CD14-positive monocyte (primary cell): ENCODE measurements at regions not wholly inside any gene's neighbourhood (a gene's known extent, or its start where the extent isn't known, plus 50 kb on each side); places are given as distances from the start of the nearest gene placed in this dataset.

Experiments used
- DNase-seq, 3 donors: peaks; one replicate each; pipeline ENCODE4 v3.0.0-alpha.2; 2011 to 2022
- H2AFZ ChIP-seq: 2 replicates; pipeline ENCODE4 v1.6.0; 2012; ENCODE audit warnings: mild to moderate bottlenecking, low read depth, low read length, inconsistent platforms; ENCODE audit not compliant: insufficient read depth, poor library complexity, severe bottlenecking
- H3K27ac ChIP-seq, 2 donors: 1 replicate in 1 of 2; 2 replicates in 1 of 2; pipeline ENCODE4 v1.5.1; 2012 to 2013; ENCODE audit warnings: low read length in 2 of 2, control low read depth in 1 of 2, inconsistent platforms in 1 of 2, low read depth in 1 of 2, mild to moderate bottlenecking in 1 of 2
- H3K27me3 ChIP-seq, 2 donors: one replicate each; pipeline versions ENCODE4 v1.6.0 to v1.6.1; 2011 to 2013; ENCODE audit warnings: low read length in 2 of 2; ENCODE audit not compliant: control insufficient read depth in 2 of 2, insufficient read depth in 2 of 2
- H3K36me3 ChIP-seq, 2 donors: replicated peaks in 1 of 2; 1 replicate in 1 of 2; 2 replicates in 1 of 2; pipeline versions ENCODE4 v1.5.1 to v1.6.1; 2012 to 2013; ENCODE audit warnings: low read length in 2 of 2, control low read depth in 1 of 2, inconsistent platforms in 1 of 2, mild to moderate bottlenecking in 1 of 2; ENCODE audit not compliant: insufficient read depth in 2 of 2, control insufficient read depth in 1 of 2
- H3K4me1 ChIP-seq, 2 donors: 1 replicate in 1 of 2; 2 replicates in 1 of 2; pipeline versions ENCODE4 v1.5.1 to v1.6.1; 2012 to 2013; ENCODE audit warnings: low read length in 2 of 2, control low read depth in 1 of 2, inconsistent platforms in 1 of 2, mild to moderate bottlenecking in 1 of 2, moderate library complexity in 1 of 2; ENCODE audit not compliant: insufficient read depth in 2 of 2, control insufficient read depth in 1 of 2
- H3K4me2 ChIP-seq: replicated peaks from 2 replicates; pipeline ENCODE3; 2012; ENCODE audit warnings: low read length, moderate library complexity, mild to moderate bottlenecking; ENCODE audit not compliant: poor library complexity, severe bottlenecking; ENCODE audit errors: extremely low read depth
- H3K4me3 ChIP-seq, 3 experiments: fragments of 200-600 bp in 1 of 3; sonication (generic) in 1 of 3; replicated peaks in 1 of 3; 1 replicate in 2 of 3; 2 replicates in 1 of 3; pipeline ENCODE4 v1.5.1; 2011 to 2013; ENCODE audit warnings: low read length in 3 of 3, mild to moderate bottlenecking in 3 of 3, control low read depth in 2 of 3, low read depth in 2 of 3, inconsistent platforms in 1 of 3, moderate library complexity in 1 of 3
- H3K79me2 ChIP-seq: 2 replicates; pipeline ENCODE4 v1.6.0; 2012; ENCODE audit warnings: mild to moderate bottlenecking, control low read depth, inconsistent platforms, low read length, moderate library complexity; ENCODE audit not compliant: insufficient read depth
- H3K9ac ChIP-seq: 2 replicates; pipeline ENCODE4 v1.6.0; 2017; ENCODE audit warnings: low read length, mild to moderate bottlenecking; ENCODE audit not compliant: insufficient read depth, poor library complexity, severe bottlenecking
- H3K9me3 ChIP-seq, 2 donors: replicated peaks in 1 of 2; 1 replicate in 1 of 2; 2 replicates in 1 of 2; pipeline versions ENCODE4 v1.5.1 to v1.6.1; 2012 to 2013; ENCODE audit warnings: low read length in 2 of 2, control low read depth in 1 of 2; ENCODE audit not compliant: control insufficient read depth in 1 of 2, insufficient read depth in 1 of 2
- H4K20me1 ChIP-seq: 2 replicates; pipeline ENCODE4 v1.6.0; 2012; ENCODE audit warnings: mild to moderate bottlenecking, low read length, control low read depth, moderate library complexity; ENCODE audit not compliant: insufficient read depth
- H3K27ac Mint-ChIP-seq, 7 donors: one replicate each; pipeline ENCODE4 v1.8.0; 2020; ENCODE audit warnings: mild to moderate bottlenecking in 7 of 7, mixed read lengths in 7 of 7, moderate library complexity in 6 of 7, inconsistent platforms in 2 of 7
- H3K27me3 Mint-ChIP-seq, 3 donors: one replicate each; pipeline ENCODE4 v1.8.0; 2021 to 2022; ENCODE audit warnings: low read depth in 3 of 3, mild to moderate bottlenecking in 3 of 3, mixed read lengths in 3 of 3, moderate library complexity in 3 of 3, inconsistent platforms in 1 of 3
- H3K36me3 Mint-ChIP-seq, 2 donors: one replicate each; pipeline ENCODE4 v1.8.0; 2020; ENCODE audit warnings: mixed read lengths in 2 of 2, inconsistent platforms in 1 of 2, mild to moderate bottlenecking in 1 of 2
- H3K4me1 Mint-ChIP-seq: one replicate; pipeline ENCODE4 v1.8.0; 2020; ENCODE audit warnings: mild to moderate bottlenecking, mixed read lengths
- H3K4me3 Mint-ChIP-seq, 2 donors: one replicate each; pipeline ENCODE4 v1.8.0; 2020; ENCODE audit warnings: mild to moderate bottlenecking in 2 of 2, mixed read lengths in 2 of 2, moderate library complexity in 1 of 2
- H3K9me3 Mint-ChIP-seq, 7 donors: one replicate each; pipeline ENCODE4 v1.8.0; 2020 to 2022; ENCODE audit warnings: mixed read lengths in 7 of 7, mild to moderate bottlenecking in 6 of 7, moderate library complexity in 6 of 7, inconsistent platforms in 2 of 7
- CTCF ChIP-seq: fragments of 200-600 bp; IDR thresholded peaks from one replicate; pipeline ENCODE4 v1.8.0; 2022; ENCODE audit warnings: antibody characterized with exemption, mild to moderate bottlenecking
- WGBS: methylation state at CpG from one replicate; pipeline ENCODE4 v1.1.5; 2013; ENCODE audit warnings: missing lambda C conversion rate; ENCODE audit not compliant: insufficient coverage; 5-methylcytosine and 5-hydroxymethylcytosine counted together
- intact Hi-C, 2 donors: fragments of 100-400 bp; cut with micrococcal nuclease; formaldehyde crosslinking; loops; one replicate each; pipeline versions ENCODE4 v1.15.0 to v1.15.1; 2023

- no peaks in the 10 kb centered on the region for H3K79me2 ChIP-seq
- H3K27me3 ChIP-seq, result no peaks in the 10 kb centered on the region
- Mint-ChIP-seq H3K4me3 (no peak overlapping the region), H3K27me3 (peaks cover 2 to 6% (median 5%) of the 10 kb centered on the region in 3 donors), H3K4me1 (no peaks in the 10 kb centered on the region), H3K36me3 (no peaks in the 10 kb centered on the region), H3K9me3 (no peaks in the 10 kb centered on the region), H3K27ac (no peak overlapping the region)
- H4K20me1 ChIP-seq, result no peaks in the 10 kb centered on the region
- no peaks in the 10 kb centered on the region for H3K4me1 ChIP-seq
- WGBS, result 48% methylated on average over 2 of the region's 4 CpGs
- intact Hi-C loops, result no loop called here
- no peaks in the 10 kb centered on the region for H3K9me3 ChIP-seq
- no peak for TF ChIP-seq CTCF
- H3K36me3 ChIP-seq, result no peaks in the 10 kb centered on the region
- no peak for DNase-seq
- no peak overlapping the region for H2AFZ ChIP-seq
- no peak overlapping the region for H3K27ac ChIP-seq
- H3K9ac ChIP-seq, result no peak overlapping the region
- H3K4me3 ChIP-seq, result no peak overlapping the region
- no peak overlapping the region for H3K4me2 ChIP-seq
These were observed 154.8 kb downstream of the PTCSC3 start for GRCh38 chr14:36021591-36022320.

- no peak for DNase-seq
- 83% methylated on average over 1 of the region's 2 CpGs for WGBS
- peaks cover 2 to 5% (median 5%) of the 10 kb centered on the region in 3 donors for H3K27me3 Mint-ChIP-seq
- Histone ChIP-seq H3K4me3 (no peak overlapping the region), H3K4me2 (no peak overlapping the region), H3K27ac (no peak overlapping the region), H3K79me2 (no peaks in the 10 kb centered on the region), H3K9ac (no peak overlapping the region), H2AFZ (no peak overlapping the region), H4K20me1 (no peaks in the 10 kb centered on the region), H3K27me3 (no peaks in the 10 kb centered on the region), H3K9me3 (no peaks in the 10 kb centered on the region), H3K4me1 (no peaks in the 10 kb centered on the region), H3K36me3 (no peaks in the 10 kb centered on the region)
- intact Hi-C loops, result no loop called here
- no peak overlapping the region for H3K27ac Mint-ChIP-seq
- no peak overlapping the region for H3K4me3 Mint-ChIP-seq
- H3K36me3 Mint-ChIP-seq, result no peaks in the 10 kb centered on the region
- H3K9me3 Mint-ChIP-seq, result no peaks in the 10 kb centered on the region
- no peaks in the 10 kb centered on the region for H3K4me1 Mint-ChIP-seq
- TF ChIP-seq CTCF, result no peak
These were observed 155.5 kb downstream of the PTCSC3 start for GRCh38 chr14:36021030-36021422.
